Neuronal stem cell (in vitro differentiated cells): ENCODE measurements at regions not wholly inside any gene's neighbourhood (a gene's known extent, or its start where the extent isn't known, plus 50 kb on each side); places are given as distances from the start of the nearest gene placed in this dataset.

Source experiments
- DNase-seq: peaks from one replicate; pipeline ENCODE4 v3.0.0-alpha.2; 2013; ENCODE audit warnings: low spot score
- H2AFZ ChIP-seq: one replicate; pipeline ENCODE4 v1.6.1; 2013; ENCODE audit warnings: mild to moderate bottlenecking, low read length, inconsistent platforms
- H2AK5ac ChIP-seq: 2 replicates; pipeline ENCODE4 v1.6.1; 2013; ENCODE audit warnings: low read depth, mild to moderate bottlenecking, inconsistent platforms, low read length, moderate library complexity, mixed read lengths
- H2BK120ac ChIP-seq: 2 replicates; pipeline ENCODE4 v1.6.1; 2013; ENCODE audit warnings: low read depth, mild to moderate bottlenecking, inconsistent platforms, low read length, moderate library complexity, mixed read lengths
- H2BK12ac ChIP-seq: one replicate; pipeline ENCODE4 v1.6.1; 2013; ENCODE audit warnings: low read length, inconsistent platforms
- H2BK15ac ChIP-seq: 2 replicates; pipeline ENCODE4 v1.6.1; 2013; ENCODE audit warnings: mild to moderate bottlenecking, low read length, inconsistent platforms, mixed read lengths
- H2BK5ac ChIP-seq: one replicate; pipeline ENCODE4 v1.6.1; 2013; ENCODE audit warnings: inconsistent platforms, mild to moderate bottlenecking, low read length, moderate library complexity
- H3K14ac ChIP-seq: one replicate; pipeline ENCODE4 v1.6.1; 2013; ENCODE audit warnings: low read length, inconsistent platforms
- H3K18ac ChIP-seq: 2 replicates; pipeline ENCODE4 v1.6.1; 2013; ENCODE audit warnings: low read length, inconsistent platforms
- H3K23ac ChIP-seq: 2 replicates; pipeline ENCODE4 v1.6.1; 2013; ENCODE audit warnings: low read depth, mild to moderate bottlenecking, mixed read lengths, low read length, inconsistent platforms; ENCODE audit not compliant: poor library complexity
- H3K27ac ChIP-seq: replicated peaks from 3 replicates; pipeline ENCODE4 v1.5.1; 2013; ENCODE audit warnings: low read length, inconsistent platforms
- H3K27me3 ChIP-seq, 3 experiments: 2 replicates each; pipeline ENCODE4 v1.6.1; 2013; ENCODE audit warnings: low read length in 3 of 3, mild to moderate bottlenecking in 2 of 3, inconsistent platforms in 1 of 3, low read depth in 1 of 3, mixed read lengths in 1 of 3, moderate library complexity in 1 of 3; ENCODE audit not compliant: control insufficient read depth in 3 of 3, insufficient read depth in 3 of 3
- H3K36me3 ChIP-seq, 2 donors: replicated peaks in 1 of 2; 2 replicates each; pipeline ENCODE4 v1.6.1; 2013; ENCODE audit warnings: low read length in 2 of 2; ENCODE audit not compliant: control insufficient read depth in 2 of 2, insufficient read depth in 2 of 2
- H3K4ac ChIP-seq: 2 replicates; pipeline ENCODE4 v1.6.1; 2013; ENCODE audit warnings: inconsistent platforms, mild to moderate bottlenecking, low read length, moderate library complexity
- H3K4me1 ChIP-seq, 2 donors: 1 replicate in 1 of 2; 2 replicates in 1 of 2; pipeline ENCODE4 v1.6.1; 2013; ENCODE audit warnings: low read length in 2 of 2, low read depth in 1 of 2; ENCODE audit not compliant: control insufficient read depth in 2 of 2, insufficient read depth in 1 of 2
- H3K4me2 ChIP-seq: one replicate; pipeline ENCODE4 v1.6.1; 2013; ENCODE audit warnings: mild to moderate bottlenecking, low read length, inconsistent platforms; ENCODE audit not compliant: insufficient read depth, poor library complexity, severe bottlenecking
- H3K4me3 ChIP-seq, 2 donors: 2 replicates each; pipeline ENCODE4 v1.5.1; 2013; ENCODE audit warnings: low read length in 2 of 2, mild to moderate bottlenecking in 2 of 2, inconsistent platforms in 1 of 2, moderate library complexity in 1 of 2
- H3K79me1 ChIP-seq: one replicate; pipeline ENCODE4 v1.6.1; 2013; ENCODE audit warnings: low read depth, mild to moderate bottlenecking, inconsistent platforms, low read length, moderate library complexity
- H3K9ac ChIP-seq: one replicate; pipeline ENCODE4 v1.6.1; 2013; ENCODE audit warnings: mild to moderate bottlenecking, low read depth, low read length, inconsistent platforms; ENCODE audit not compliant: poor library complexity
- H3K9me3 ChIP-seq, 2 donors: replicated peaks in 1 of 2; 2 replicates each; pipeline versions ENCODE3 to v1.6.1; 2013; ENCODE audit warnings: low read length in 2 of 2, mild to moderate bottlenecking in 2 of 2, inconsistent platforms in 1 of 2, low read depth in 1 of 2, mixed read lengths in 1 of 2, moderate library complexity in 1 of 2; ENCODE audit not compliant: control insufficient read depth in 2 of 2, insufficient read depth in 1 of 2
- H4K8ac ChIP-seq: one replicate; pipeline ENCODE4 v1.6.1; 2013; ENCODE audit warnings: low read depth, mild to moderate bottlenecking, inconsistent platforms, low read length, moderate library complexity
- H4K91ac ChIP-seq: one replicate; pipeline ENCODE4 v1.6.1; 2013; ENCODE audit warnings: low read length, low read depth, mild to moderate bottlenecking, inconsistent platforms; ENCODE audit not compliant: poor library complexity
- WGBS, 2 donors: extraction: QIAGEN DNeasy Blood & Tissue Kit; methylation state at CpG; one replicate each; pipeline ENCODE4 v1.1.7; 2013; ENCODE audit warnings: missing lambda C conversion rate in 2 of 2, mixed read lengths in 1 of 2; ENCODE audit not compliant: insufficient read length in 2 of 2, insufficient replicate concordance in 1 of 2; ENCODE audit errors: extremely low coverage in 2 of 2; 5-methylcytosine and 5-hydroxymethylcytosine counted together

DNA sequence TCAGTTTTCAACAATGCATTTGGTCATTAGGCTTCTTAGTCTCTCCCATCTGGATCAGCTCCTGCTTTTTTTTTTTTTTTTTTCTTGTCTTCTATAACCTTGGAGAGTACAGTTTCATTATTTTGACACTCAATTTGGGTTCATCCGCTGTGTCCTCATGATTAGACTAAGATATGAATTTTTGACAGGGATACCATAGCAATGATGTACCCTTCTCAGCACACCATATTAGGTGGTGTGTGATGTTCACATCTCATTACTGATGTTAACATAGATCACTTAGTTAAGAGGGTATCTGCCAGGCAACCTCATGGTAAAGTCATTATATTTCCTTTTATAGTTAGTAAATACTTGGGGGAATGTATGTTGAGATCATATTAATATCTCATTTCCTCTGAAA lies 445.5 kb upstream of the IGFBP3 start:
- Histone ChIP-seq H3K18ac (no peak overlapping the region), H3K36me3 (no peaks in the 10 kb centered on the region), H3K4me3 (no peak overlapping the region), H3K4me2 (no peak overlapping the region), H2BK5ac (no peak overlapping the region), H3K9me3 (peaks cover 0 to 4% of the 10 kb centered on the region in 2 donors), H2BK15ac (no peak overlapping the region), H3K27me3 (no peaks in the 10 kb centered on the region), H3K23ac (no peak overlapping the region), H3K9ac (no peak overlapping the region), H3K4me1 (peaks cover 7 to 12% of the 10 kb centered on the region in 2 donors), H4K8ac (no peak overlapping the region), H3K14ac (no peak overlapping the region), H3K27ac (no peak overlapping the region), H3K79me1 (no peaks in the 10 kb centered on the region), H2BK120ac (no peak overlapping the region), H4K91ac (no peak overlapping the region), H2AK5ac (no peak overlapping the region), H2BK12ac (no peak overlapping the region), H2AFZ (no peak overlapping the region), H3K4ac (no peak overlapping the region)
- DNase-seq = no peak
- WGBS, 2 donors = no CpG with 5 or more reads among the region's 1 CpG

DNA sequence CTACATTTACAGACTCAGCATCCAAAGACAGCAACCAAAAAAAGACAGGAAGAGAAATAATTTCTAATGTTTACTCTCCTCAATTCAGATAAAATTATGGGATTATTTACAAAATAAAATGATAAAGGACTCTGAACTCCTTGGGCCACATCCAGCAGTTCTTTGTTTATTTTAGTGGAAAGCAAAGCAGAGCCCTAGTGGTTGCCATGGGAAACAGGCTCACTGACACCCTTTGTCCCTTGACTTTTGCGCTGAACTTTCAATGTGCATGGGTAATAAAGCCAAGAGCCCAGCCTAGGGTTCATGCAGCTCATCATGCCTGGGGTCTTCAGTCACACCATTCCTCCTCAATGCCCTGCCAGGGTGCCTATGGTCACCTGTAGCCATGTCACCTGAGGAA lies 442.6 kb upstream of the IGFBP3 start:
- H3K36me3 ChIP-seq = no peaks in the 10 kb centered on the region
- H3K9me3 ChIP-seq = peaks cover 0 to 4% of the 10 kb centered on the region in 2 donors
- no peak overlapping the region for H2BK5ac ChIP-seq
- H3K18ac ChIP-seq = no peak overlapping the region
- H3K79me1 ChIP-seq = no peaks in the 10 kb centered on the region
- no peaks in the 10 kb centered on the region for H3K27me3 ChIP-seq
- no peak overlapping the region for H3K23ac ChIP-seq
- no peak overlapping the region for H3K27ac ChIP-seq
- H3K14ac ChIP-seq = no peak overlapping the region
- peaks cover 12 to 16% of the 10 kb centered on the region in 2 donors for H3K4me1 ChIP-seq
- no peak overlapping the region for H2BK15ac ChIP-seq
- no CpG with 5 or more reads among the region's 1 CpG for WGBS, 2 donors
- peak; percentile 29 for DNase-seq
- H3K4me3 ChIP-seq = no peak overlapping the region
- no peak overlapping the region for H3K4me2 ChIP-seq
- H2BK12ac ChIP-seq = no peak overlapping the region
- no peak overlapping the region for H2AFZ ChIP-seq
- no peak overlapping the region for H4K91ac ChIP-seq
- H3K4ac ChIP-seq = no peak overlapping the region
- H2AK5ac ChIP-seq = no peak overlapping the region
- H4K8ac ChIP-seq = no peak overlapping the region
- H2BK120ac ChIP-seq = no peak overlapping the region
- no peak overlapping the region for H3K9ac ChIP-seq

DNA sequence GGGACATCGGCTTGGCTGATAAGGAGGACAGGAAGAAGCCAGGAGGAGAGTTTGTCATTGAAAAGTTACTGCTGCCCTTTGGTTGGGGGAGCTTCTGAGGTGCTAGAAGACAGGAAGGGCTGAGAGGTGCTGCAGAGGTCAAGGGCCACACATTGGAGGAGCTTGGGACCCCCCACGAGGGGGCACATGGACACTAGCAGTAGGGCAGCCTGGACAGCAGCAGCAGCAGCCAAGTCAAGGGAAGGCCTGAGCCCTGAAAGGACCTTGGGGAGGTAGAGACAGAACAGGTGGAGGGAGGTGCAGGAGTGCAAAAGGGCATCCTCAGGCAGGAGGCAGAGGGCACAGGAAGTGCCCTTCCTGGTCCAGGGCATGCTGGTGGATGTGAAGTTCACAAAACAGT lies 439.7 kb upstream of the IGFBP3 start:
- H3K9ac ChIP-seq = no peak overlapping the region
- H2AFZ ChIP-seq = no peak overlapping the region
- no peak overlapping the region for H3K23ac ChIP-seq
- no peaks in the 10 kb centered on the region for H3K79me1 ChIP-seq
- no peak overlapping the region for H4K91ac ChIP-seq
- peak overlapping the region; percentile 56 for H2BK5ac ChIP-seq
- no peak overlapping the region for H3K27ac ChIP-seq
- no peak overlapping the region for H2BK12ac ChIP-seq
- WGBS, 2 donors = no CpG with 5 or more reads among the region's 2 CpGs
- no peaks in the 10 kb centered on the region for H3K36me3 ChIP-seq
- no peak overlapping the region for H2BK120ac ChIP-seq
- peaks cover 12 to 16% of the 10 kb centered on the region in 2 donors for H3K4me1 ChIP-seq
- no peaks in the 10 kb centered on the region for H3K9me3 ChIP-seq
- H2AK5ac ChIP-seq = no peak overlapping the region
- H3K27me3 ChIP-seq = no peaks in the 10 kb centered on the region
- H2BK15ac ChIP-seq = no peak overlapping the region
- peak overlapping the region; percentile 32 for H3K14ac ChIP-seq
- no peak overlapping the region for H3K4me2 ChIP-seq
- no peak overlapping the region for H3K4ac ChIP-seq
- H3K18ac ChIP-seq = peak overlapping the region; percentile 76
- no peak overlapping the region for H3K4me3 ChIP-seq
- DNase-seq = no peak
- no peak overlapping the region for H4K8ac ChIP-seq

DNA sequence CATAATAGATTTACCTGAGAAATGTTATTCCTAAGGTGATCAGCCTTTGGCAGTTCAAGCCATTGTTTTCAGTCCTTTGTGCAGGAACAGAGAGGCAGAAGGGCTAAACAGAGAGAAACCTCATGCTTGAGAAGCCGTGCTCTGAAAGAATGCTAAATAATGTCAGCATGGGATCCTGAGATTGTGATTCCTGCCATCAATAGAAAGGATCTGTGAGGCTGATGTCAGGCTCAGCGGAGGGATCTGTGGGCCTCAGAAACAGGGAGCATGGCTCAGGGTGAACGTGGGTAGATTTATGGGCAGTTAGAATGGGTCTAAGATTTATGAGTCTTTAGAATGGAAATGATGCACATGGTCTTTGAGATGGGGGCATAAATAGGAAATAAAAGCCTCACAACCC lies 439.2 kb upstream of the IGFBP3 start:
- DNase-seq = no peak

More for the DNA sequence above, 439.2 kb upstream of the IGFBP3 start:
- Histone ChIP-seq H3K4me1 (peaks cover 12 to 16% of the 10 kb centered on the region in 2 donors), H3K14ac (no peak overlapping the region), H3K4me2 (no peak overlapping the region), H2BK5ac (no peak overlapping the region), H3K79me1 (no peaks in the 10 kb centered on the region), H3K36me3 (no peaks in the 10 kb centered on the region), H3K18ac (no peak overlapping the region), H3K4ac (no peak overlapping the region), H2BK12ac (no peak overlapping the region), H3K27me3 (no peaks in the 10 kb centered on the region), H3K9me3 (no peaks in the 10 kb centered on the region), H2AFZ (no peak overlapping the region), H3K27ac (no peak overlapping the region), H2BK15ac (no peak overlapping the region), H3K4me3 (no peak overlapping the region), H2AK5ac (no peak overlapping the region), H3K23ac (no peak overlapping the region), H4K8ac (no peak overlapping the region), H3K9ac (no peak overlapping the region), H2BK120ac (no peak overlapping the region), H4K91ac (no peak overlapping the region)
- no CpG with 5 or more reads among the region's 3 CpGs for WGBS, 2 donors
